ENCODE measurements at regions not wholly inside any gene's neighbourhood (a gene's known extent, or its start where the extent isn't known, plus 50 kb on each side); places are given as distances from the start of the nearest gene placed in this dataset.

DNA sequence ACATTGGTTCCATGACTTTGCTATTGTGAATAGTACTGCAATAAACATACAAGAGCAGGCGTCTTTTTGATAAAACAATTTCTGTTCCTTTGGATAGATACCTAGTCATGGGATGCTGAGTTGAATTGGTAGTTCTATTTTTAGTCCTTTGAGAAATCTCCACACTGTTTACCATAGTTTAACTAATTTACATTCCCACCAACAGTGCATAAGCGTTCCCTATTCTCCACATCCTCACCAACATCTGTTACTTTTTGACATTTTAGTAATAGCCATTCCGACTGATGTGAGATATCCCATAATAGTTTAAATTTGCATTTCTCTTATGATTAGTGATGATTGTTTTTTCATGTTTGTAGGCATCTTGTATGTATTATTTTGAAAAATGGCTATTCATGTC, 707.0 kb downstream of the SORCS1 start:
- no peak for DNase-seq

DNA sequence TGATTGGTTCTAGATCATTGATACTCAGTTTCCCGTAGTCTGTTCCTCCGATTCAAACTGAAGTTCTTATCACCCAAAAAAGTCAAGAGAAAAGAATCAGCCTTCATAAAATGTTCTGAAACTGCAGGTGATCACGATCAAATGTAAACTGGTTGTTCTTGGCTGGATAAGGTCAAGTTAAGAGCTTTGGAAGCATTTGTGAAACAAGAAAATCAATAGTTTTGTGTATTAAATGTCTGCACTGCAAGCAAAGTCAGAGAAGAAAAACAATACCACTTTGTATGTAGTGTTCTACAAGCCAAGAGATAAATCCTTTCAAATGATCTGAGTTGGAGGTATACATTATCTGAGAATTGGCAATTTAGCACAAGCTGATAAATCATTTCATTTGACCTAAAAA, 710.3 kb downstream of the SORCS1 start:
- no peak for DNase-seq

DNA sequence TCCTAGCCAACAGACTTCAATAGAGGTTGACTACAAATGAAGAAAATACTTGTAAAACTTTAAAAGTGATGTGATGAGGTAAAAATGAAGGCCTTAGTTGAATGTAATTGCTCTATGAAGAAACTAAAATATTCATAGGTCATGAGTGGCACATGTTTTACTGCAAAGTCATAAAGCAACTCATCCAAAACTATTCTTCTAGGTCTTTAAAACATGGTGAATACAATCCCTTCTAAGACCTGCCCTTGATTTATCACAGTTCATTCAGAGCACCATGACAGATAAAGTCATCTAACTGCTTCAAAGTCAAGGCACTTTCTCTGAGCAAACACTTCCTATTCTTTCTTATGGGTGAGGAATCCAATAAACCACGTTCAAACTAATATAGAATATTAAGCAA, 713.5 kb downstream of the SORCS1 start:
- DNase-seq = peak; percentile 80

DNA sequence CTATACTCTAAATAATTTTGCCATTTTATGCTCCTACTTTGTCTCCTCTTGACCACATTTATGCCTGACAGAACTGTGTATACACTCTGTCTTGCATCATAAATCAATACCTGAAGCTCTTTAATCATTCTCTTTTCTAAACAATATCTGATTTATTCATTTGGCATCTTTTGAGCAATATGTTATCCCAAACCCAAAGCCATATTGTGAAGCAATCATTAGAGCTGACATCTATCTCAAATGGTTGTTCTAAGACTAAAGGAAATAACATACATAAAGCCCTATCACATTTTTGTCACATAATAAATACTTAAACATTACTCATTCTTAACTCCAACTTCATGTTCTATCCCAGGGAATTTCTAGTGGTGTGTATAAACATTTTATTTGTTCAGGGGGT, 717.6 kb downstream of the SORCS1 start:
- peak; percentile 12 for DNase-seq

DNA sequence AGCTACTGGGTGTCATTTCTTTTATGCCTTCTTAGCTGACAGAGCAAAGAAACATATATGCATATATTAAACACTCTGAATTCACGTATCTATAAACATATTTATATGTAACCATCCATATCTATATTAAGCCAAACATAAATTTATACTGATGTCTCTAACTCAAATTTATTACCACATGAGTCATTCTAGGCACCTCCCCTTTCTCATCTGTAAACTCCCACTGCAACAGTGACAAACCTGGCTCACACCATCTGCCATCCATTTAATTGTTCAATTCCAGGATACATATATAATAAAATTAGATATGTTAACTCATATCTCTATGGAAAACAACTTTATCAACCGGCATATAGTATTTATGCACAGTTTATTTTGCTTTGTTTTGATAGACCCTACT, 722.3 kb downstream of the SORCS1 start:
- DNase-seq = no peak

DNA sequence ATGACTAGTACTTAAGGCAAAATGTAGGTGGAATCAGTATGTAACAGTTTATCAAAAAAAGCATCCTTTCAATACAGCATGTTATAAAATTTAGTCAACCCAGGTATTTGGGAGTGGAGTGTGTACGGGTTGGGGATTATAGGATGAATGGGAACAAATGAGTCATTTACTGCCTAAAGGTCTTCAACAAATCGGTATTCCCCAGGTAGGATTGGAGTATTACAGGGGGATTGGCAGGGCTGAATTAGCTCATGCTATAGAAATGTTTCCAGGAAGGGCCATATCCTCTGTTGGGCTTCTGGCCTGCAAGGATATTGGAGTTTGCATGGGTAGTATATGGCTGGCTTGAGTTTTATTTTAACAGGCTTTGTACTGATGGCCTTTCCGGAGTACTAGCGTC, 723.7 kb downstream of the SORCS1 start:
- DNase-seq = no peak

DNA sequence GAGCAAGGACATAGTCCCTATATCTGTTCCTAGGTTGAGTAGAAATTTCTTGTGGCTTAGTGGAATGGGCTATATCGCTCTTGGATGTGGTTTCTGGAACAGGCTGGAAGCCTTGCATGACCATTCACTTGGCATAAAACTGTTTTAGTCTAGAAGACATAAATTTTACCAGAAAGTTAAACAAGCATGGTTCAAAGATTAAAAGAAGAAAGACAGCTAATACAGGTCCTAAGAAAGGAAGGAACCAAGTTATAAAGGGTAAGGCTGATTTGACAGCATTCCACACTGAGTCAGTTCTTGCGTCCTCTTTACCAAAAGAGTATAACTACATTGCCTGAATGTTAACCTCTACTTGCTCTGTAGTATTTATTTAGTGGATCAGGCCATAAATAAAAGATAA, 724.2 kb downstream of the SORCS1 start:
- no peak for DNase-seq

DNA sequence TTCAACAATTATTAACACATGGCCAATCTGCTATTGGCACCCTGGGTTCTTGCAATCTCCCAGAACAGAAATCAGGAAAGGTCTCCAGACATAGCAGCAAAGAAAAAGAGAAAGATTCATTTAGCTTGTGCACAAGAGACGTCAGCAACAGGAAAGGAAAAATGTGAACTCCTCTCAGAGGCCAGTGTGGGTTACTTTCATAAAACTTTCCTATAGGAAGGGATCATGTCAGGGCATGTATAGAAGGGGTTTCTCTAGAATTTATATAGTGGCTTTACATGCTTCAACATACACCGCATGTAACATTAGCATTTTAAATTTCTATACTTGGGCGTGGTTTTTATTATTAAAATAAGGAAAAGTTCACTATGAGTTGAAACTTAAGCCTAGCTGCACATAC, 725.1 kb downstream of the SORCS1 start:
- no peak for DNase-seq

DNA sequence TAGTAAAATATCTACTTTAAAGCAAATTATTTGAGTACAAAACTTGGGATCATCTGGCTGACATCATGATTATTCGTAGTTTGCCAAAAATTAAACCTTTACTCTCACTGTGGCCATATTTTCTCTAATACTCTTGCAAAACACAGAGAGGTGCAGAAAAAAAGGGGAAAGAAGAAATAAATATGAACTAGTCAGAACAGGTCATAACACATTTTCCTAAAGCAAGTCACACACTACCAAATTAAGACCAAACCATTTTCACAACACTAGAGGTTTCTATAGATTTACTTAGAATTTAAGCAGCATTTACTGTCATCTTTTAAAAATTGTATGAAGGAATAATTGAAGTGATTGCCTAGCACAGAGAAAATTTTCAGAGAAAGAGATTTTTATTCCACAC, 726.1 kb downstream of the SORCS1 start:
- DNase-seq = no peak

DNA sequence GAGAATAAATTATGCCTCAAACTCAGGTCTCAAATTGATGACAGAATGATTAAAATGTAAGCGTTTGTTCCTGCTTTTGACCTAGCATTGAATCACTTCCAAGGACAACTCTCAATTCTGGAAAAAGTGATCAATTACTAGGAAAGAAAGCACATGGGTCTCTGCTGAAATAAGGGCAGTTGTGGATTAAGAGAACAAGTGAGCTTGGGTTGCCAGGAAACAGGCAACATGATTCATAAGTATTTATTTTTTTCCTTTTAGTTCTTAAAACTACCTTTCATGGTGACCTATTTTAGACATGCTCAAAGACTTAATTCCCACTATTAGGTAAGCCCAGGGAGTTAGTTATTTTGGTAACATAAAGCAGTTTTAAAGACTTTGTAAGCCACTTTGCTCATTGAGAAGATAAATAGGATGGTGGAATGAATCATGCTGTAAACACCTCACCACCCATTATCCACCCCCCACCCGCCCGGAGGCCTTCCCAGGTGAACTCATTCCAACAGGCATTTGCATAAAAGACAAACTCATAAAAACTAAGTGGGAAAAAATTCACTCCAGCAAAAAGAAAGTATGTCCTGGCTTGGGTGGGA, 728.3 kb downstream of the SORCS1 start:
- peak; percentile 76 for DNase-seq

DNA sequence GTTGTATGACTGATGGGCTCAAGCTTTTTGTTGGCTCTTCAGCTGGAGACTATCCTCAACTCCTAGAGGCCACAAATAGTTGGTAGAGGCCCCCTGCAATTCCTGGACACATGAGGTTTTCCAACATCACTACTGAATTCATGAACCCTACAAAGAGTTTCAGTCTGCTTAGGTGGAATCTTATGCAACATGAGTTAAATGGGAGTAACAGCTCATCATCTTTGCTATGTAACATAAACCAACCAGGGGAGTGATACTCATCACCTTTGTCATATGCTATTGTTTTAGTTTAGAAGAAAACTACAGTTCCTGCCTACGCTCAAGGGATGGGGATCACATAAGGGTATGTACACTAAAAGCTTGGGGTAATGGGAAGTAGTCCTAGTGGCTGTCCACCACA, 729.4 kb downstream of the SORCS1 start:
- DNase-seq = no peak

DNA sequence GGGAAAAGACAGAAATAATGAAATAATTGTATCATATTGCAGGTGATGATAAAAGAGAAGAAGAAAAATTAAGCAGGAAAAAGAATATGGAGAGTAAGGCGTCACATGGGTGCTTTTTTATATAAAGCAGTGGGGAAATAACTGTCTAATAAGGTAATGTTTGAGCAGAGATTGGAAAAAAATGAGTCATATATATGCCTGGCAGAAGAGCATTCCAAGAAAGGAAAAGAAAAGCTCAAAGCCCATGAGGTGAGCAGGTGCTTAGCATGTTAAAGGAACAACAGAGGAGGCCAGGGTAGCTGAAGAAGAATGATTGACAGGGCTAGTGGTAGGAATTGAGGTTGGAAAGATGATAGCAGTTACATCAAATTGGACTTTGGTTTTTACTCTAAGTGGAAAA, 739.5 kb downstream of the SORCS1 start:
- peak; percentile 81 for DNase-seq

DNA sequence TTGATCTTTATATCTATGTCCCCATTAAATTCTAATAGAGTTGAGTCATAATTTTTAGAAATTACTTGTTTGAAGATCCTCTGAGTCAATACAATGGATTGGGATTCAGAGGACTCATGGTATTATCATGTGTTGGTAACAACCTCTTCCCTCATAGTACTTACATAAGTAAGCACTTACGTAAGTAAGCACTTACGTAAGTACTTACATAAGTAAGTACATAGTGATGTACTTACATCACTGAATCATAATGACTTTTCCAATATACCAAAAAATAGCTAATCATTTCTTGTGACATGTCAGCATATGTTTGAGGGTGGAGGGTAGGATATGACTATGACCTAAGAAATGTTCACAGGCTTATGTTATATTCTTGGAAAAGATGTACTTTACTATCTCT, 740.5 kb downstream of the SORCS1 start:
- peak; percentile 95 for DNase-seq

DNA sequence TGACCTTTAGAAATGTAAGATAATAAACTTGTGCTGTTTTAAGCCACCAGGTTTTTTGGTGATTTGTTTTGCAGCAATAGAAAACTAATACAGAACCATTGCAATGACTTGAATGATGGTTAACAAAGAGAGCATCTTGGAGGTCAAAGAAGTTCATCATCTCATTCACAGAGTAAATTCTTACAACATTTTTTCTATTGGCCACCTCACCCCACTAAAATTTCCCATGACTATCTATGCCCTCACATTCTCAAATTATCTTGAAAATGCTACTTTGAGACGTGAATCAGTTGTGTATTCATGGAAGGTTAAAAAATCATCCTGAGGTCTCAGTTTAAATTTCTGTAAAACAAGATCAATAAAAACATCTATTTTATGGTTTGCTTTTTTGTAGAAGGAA, 754.2 kb downstream of the SORCS1 start:
- DNase-seq = peak; percentile 76

DNA sequence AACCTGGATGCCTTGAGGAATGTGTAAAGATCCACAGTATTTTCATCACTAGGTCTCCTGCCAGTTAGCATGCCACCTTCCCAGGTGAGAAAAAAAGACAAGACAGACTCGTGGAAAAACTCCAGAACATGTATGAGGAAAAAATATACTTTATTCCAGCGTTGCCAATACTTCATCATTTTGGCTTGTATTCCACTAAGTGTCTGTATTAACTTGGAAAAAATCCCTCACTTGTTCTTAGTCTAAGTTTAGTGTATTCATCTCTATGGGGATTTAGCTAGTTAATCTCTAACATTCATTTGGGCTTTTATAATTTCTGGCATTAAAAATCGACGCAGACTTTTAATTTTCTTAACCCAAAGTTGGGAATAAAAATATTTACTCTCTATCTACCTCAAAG, 759.4 kb downstream of the SORCS1 start:
- DNase-seq = no peak

DNA sequence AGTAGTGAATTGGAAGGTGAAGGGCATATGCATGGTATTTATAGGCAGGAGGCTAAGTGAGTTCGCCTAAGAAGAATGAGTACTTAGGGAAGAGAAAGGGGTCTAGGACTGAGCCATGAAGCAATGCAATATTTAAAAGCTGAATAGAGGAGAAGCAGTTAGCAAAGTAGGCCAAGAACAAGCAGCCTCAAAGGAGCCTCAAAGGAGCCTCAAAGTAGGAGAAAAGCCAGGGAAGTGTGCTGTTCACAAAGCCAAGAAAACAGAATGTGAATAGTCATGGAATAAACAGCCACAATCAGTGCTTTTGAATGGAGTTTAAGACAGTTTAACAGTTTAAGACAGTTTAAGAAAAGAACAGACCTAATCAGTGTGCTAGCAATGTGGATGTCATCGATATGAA, 762.0 kb downstream of the SORCS1 start:
- peak; percentile 55 for DNase-seq

DNA sequence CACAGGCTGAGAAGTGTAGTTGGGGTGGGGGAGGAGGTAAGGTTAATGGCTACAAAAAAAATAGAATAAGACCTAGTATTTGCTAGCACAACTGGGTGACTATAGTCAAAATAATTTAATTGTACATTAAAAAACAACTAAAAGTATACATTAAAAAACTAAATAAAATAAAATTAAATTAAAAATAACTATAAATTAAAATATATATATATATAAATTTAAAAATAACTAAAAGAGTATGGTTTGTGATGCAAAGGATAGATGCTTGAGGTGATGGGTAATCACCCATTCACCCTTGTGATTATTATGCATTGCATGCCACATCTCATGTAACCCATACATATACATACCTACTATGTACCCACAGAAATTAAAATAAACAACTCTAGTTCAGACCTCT, 762.5 kb downstream of the SORCS1 start:
- no peak for DNase-seq

DNA sequence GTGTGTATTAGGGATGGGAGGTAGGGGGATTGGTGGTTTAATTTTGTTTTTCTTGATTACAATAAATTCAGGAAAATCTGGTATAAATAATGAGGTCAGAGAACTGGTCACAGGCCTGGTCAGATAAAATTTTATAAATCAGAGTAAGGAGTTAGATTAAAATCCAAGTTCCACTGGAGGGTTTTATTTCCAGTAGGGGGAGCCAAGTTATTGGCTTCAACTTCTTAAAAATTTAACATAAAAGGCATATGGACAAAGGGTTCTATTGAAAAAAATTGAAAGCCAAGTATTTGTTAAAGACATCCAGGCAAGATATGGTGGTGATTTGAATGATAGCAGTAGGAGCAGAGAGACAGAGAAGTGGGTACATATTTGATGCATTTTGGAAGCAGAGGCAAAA, 763.3 kb downstream of the SORCS1 start:
- DNase-seq = peak; percentile 56

DNA sequence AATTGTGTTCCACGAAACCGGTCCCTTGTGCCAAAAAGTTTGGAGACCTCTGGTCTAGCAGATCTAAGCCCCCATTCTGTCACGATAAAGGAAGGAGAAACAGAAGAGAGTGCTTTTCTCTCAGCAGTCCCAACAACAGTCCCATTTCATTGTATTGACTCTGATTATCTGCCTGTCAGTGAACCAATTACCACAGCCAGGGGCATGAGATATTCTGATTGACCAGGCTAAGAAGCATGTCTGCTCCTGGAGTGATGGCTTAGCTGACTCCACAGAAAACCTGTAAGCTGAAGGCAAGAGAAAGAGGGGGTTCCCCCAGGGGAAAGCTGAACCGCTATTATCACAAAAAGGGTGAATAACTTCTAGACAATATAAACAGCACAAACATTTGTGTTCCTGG, 765.4 kb downstream of the SORCS1 start:
- no peak for DNase-seq

DNA sequence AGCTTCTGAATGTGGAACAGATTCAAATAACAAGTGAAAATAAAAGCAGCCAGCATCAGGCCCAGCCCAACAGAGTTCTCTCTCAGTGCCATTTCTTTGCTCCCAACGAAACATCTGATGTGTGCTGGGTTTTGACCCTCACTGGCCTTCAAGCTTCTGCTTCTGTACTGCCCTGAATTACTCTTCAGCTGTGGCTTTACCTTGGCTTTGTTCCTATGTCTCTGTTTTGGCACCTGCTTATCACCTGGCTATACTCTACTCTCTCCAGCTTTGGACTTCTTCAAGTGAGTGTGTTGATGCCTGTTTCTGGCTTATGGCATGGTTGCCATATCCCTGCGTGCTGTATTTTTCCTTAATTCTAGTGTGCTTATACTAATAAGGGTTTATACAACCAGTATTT, 768.3 kb downstream of the SORCS1 start:
- no peak for DNase-seq

DNA sequence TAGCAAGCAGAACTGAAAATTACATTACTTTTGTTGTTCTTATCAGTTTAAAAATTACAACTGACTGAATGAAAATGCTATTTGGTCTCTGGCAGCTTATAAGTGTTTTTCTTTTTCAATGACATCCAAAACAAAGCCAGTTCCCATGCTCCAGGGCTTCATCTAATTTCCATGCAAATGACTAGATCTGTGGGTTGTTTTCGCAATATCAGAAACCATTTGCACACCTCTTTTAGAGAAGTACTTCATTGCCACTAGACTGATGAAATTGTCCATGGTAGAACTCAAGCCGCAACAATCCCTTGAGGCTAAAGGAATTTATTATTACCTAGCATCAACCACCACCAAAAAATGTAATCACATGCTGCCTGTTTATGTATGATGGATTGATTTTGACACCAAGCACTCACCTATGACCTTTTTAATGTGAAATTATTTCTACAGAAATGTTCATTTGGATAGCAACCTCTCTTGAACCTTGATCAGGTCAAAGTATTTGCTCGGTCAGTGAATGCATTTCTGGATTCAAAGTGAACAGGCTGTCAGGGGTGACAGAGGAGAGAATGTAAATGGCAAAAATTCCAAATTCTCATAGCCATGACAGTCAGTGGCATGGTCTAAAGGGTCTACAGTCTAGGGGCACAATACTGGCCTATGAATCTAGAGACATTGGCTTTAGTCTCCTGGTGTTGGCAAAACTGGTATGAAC, 769.3 kb downstream of the SORCS1 start:
- no peak for DNase-seq

DNA sequence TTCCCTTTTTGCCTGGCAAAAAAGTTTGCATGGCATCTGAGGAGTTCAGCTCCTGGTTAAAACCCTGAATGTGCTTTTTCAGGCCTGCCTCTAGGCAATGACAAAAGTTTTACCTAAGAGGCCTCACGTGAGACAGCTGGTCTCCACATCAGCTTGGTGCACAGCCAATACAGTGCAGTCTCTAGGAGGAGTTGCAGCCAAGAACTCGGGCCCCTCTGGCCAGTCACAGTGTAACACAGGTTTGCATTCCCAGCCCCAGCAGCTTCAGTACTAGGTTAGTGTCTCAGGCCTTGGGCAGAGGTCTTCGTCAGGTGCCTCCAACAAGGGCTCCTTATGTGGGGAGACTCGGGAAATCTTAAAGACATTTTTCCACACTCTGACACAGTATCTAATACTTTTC, 771.7 kb downstream of the SORCS1 start:
- no peak for DNase-seq

DNA sequence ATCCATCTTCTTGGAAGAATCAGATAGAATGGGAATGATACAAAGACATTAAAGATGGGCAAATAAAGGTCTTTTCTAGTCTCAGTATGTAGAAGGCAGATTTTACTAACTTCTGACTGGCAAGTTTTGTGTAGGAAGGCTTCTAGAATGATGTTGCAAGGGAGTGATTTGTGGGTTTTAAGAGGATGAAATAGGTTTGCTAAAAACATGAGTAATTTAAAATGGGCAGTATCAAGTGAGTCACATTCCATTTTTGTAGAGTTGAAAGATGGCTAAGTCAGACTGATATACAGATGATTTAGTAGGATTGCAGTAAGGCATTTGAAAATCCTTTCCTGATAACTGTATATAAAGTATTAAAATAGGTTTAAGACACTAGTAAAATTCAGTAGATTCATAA, 777.4 kb downstream of the SORCS1 start:
- peak; percentile 45 for DNase-seq

DNA sequence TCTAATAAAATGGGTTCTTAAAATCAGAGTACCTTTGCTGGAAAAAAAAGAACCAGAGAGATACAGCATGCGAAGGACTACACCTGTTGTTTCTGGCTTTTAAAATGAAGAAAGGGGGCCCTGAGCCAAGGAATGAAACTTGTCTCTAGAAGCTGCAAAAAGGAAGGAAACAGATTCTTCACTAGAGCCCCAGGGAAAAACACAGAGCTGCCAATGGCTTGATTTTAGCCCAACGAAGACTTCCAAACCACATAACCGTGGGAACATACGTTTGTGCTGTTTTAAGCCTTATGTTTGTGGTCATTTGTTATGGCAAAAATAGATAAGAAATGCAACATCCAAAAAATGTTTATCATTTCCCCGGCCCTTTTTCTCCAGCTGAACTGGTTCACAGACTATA, 780.0 kb downstream of the SORCS1 start:
- DNase-seq = no peak

DNA sequence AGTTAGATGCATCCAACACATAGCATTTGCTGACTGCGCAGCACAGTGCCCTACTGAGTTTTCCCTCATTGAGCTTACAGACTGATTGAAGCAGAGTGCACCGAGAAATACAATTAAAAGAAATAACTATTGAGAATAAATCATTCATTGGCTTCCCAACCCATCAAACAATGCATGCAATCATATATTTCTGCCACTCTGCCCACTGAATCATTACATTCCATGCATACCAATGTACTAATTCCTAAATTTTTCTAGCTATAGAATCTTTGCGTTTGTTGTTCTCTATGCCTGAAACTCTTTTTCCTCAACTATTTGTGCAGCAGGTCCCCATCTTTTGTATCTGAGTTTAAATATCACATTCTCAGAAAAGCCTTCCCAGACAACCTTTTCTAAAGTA, 783.8 kb downstream of the SORCS1 start:
- DNase-seq = peak; percentile 34

Measured in EL (cell line).